Heart left ventricle (tissue), 16 donors: ENCODE measurements at regions not wholly inside any gene's neighbourhood (a gene's known extent, or its start where the extent isn't known, plus 50 kb on each side); places are given as distances from the start of the nearest gene placed in this dataset.

ENCODE experiments used
- ATAC-seq, 4 donors: fragments of 200-7000 bp; cut with Tn5 transposase; one replicate each; pipeline ENCODE4 v1.9.1; 2020 to 2022; ENCODE audit warnings: moderate library complexity in 4 of 4, mild to moderate bottlenecking in 3 of 4, moderate number of reproducible peaks in 1 of 4
- DNase-seq, 5 donors: peaks; one replicate each; pipeline ENCODE4 v3.0.0-alpha.2; 2020
- H3K27ac ChIP-seq, 12 donors: fragments of 200-600 bp; sonication (generic) in 4 of 12; one replicate each; pipeline versions ENCODE4 v1.5.0 to v1.8.0; 2016 to 2022; ENCODE audit warnings: mild to moderate bottlenecking in 2 of 12
- H3K27me3 ChIP-seq, 9 donors: fragments of 200-600 bp; sonication (generic) in 2 of 9; one replicate each; pipeline versions ENCODE4 v1.5.1 to v1.8.0; 2016 to 2022; ENCODE audit warnings: mild to moderate bottlenecking in 3 of 9
- H3K36me3 ChIP-seq, 9 donors: fragments of 200-600 bp; sonication (generic) in 2 of 9; one replicate each; pipeline versions ENCODE4 v1.5.0 to v1.8.0; 2018 to 2022; ENCODE audit warnings: mild to moderate bottlenecking in 2 of 9
- H3K4me1 ChIP-seq, 12 donors: fragments of 200-600 bp; sonication (generic) in 4 of 12; one replicate each; pipeline versions ENCODE4 v1.5.0 to v1.8.0; 2016 to 2022; ENCODE audit warnings: mild to moderate bottlenecking in 3 of 12
- H3K4me3 ChIP-seq, 12 donors: fragments of 200-600 bp; sonication (generic) in 4 of 12; one replicate each; pipeline versions ENCODE4 v1.5.0 to v1.8.0; 2017 to 2022; ENCODE audit warnings: mild to moderate bottlenecking in 9 of 12, moderate library complexity in 4 of 12
- H3K9me3 ChIP-seq, 12 donors: fragments of 200-600 bp; sonication (generic) in 4 of 12; one replicate each; pipeline versions ENCODE4 v1.5.0 to v1.8.0; 2016 to 2022; ENCODE audit warnings: mild to moderate bottlenecking in 1 of 12
- POLR2A ChIP-seq, 2 donors: fragments of 450-650 bp; IDR thresholded peaks; one replicate each; pipeline ENCODE4 v1.6.1; 2017; ENCODE audit warnings: antibody characterized with exemption in 2 of 2, mild to moderate bottlenecking in 2 of 2, moderate library complexity in 2 of 2
- WGBS, 4 donors: extraction: QIAGEN DNeasy Blood & Tissue Kit in 2 of 4; methylation state at CpG; one replicate each; pipeline versions ENCODE4 v1.1.5 to v1.1.7; 2013 to 2018; 5-methylcytosine and 5-hydroxymethylcytosine counted together
- intact Hi-C, 10 donors: fragments of 100-400 bp; cut with DNase I; formaldehyde crosslinking; loops; one replicate each; pipeline versions ENCODE4 v1.11.1 to v1.14.2; 2022
- TF ChIP-seq, protein P1 (sequence below), 12 donors: fragments of 200-600 bp; sonication (generic) in 4 of 12; IDR thresholded peaks; one replicate each; pipeline versions ENCODE4 v1.5.0 to v1.8.0; 2018 to 2022; ENCODE audit warnings: antibody characterized with exemption in 12 of 12, mild to moderate bottlenecking in 5 of 12
- donor health status: ischemic (EF 13 %, LVEDD 7.1; RV severe dilation, severe dysfunction).
- donor health status: healthy with polysubstance abuse.
- donor health status: DM: no; HTN: yes; CAD: no.
- donor health status: DM: no; HTN: no; CAD: no.
- donor health status: ischemic (EF 25% LVEDD 6.9; RV normal size, moderate dysfunction).
- donor health status: ischemic (EF 25% LVEDD 5.7; RV mildly dilated, moderate dysfunction).
- donor health status: healthy.
- donor health status: DM: yes; HTN: yes; CAD: no.
- donor health status: ischemic (EF 35%, LVEDD 5.7; RV mildly dilated, moderate dysfunction).
- donor health status: nonischemic (EF 11% LVEDD 7.7; RV severe dilation, severe dysfunction).
- donor health status: DM: yes; HTN: yes; CAD: no.
- donor health status: PGD.
- donor health status: ischemic (EF 29% LVEDD 5.4; RV normal size, mild dysfunction).
- donor health status: nonischemic (EF 23%, LVEDD 6.1; RV moderate dilation, normal function).

- H3K4me3 ChIP-seq: no peak overlapping the region
- DNase-seq (no peak), ATAC-seq (no peak)
- 59 to 64% (median 61%) methylated on average over 6 of the region's 6 CpGs for WGBS, 4 donors
- H3K27ac ChIP-seq: no peak overlapping the region
- intact Hi-C loops: loop anchor here in 9 of 10 donors (1.0 to 10.0 kb wide), 12 partner anchors 151 to 611 kb away; no protein-coding TSS in a partner anchor
- H3K36me3 ChIP-seq: no peaks in the 10 kb centered on the region
- TF ChIP-seq, protein P1, sequence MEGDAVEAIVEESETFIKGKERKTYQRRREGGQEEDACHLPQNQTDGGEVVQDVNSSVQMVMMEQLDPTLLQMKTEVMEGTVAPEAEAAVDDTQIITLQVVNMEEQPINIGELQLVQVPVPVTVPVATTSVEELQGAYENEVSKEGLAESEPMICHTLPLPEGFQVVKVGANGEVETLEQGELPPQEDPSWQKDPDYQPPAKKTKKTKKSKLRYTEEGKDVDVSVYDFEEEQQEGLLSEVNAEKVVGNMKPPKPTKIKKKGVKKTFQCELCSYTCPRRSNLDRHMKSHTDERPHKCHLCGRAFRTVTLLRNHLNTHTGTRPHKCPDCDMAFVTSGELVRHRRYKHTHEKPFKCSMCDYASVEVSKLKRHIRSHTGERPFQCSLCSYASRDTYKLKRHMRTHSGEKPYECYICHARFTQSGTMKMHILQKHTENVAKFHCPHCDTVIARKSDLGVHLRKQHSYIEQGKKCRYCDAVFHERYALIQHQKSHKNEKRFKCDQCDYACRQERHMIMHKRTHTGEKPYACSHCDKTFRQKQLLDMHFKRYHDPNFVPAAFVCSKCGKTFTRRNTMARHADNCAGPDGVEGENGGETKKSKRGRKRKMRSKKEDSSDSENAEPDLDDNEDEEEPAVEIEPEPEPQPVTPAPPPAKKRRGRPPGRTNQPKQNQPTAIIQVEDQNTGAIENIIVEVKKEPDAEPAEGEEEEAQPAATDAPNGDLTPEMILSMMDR (IDR thresholded peaks at IDR 0.05): no peak
- TF ChIP-seq POLR2A (IDR thresholded peaks at IDR 0.05): no peak
- H3K4me1 ChIP-seq: no peaks in the 10 kb centered on the region
- H3K9me3 ChIP-seq: no peaks in the 10 kb centered on the region
- peaks cover 0 to 34% (median 4%) of the 10 kb centered on the region in 9 donors for H3K27me3 ChIP-seq
Measured at GRCh38 chr11:131063638-131064037, 147.4 kb upstream of the SNX19 start.

DNA sequence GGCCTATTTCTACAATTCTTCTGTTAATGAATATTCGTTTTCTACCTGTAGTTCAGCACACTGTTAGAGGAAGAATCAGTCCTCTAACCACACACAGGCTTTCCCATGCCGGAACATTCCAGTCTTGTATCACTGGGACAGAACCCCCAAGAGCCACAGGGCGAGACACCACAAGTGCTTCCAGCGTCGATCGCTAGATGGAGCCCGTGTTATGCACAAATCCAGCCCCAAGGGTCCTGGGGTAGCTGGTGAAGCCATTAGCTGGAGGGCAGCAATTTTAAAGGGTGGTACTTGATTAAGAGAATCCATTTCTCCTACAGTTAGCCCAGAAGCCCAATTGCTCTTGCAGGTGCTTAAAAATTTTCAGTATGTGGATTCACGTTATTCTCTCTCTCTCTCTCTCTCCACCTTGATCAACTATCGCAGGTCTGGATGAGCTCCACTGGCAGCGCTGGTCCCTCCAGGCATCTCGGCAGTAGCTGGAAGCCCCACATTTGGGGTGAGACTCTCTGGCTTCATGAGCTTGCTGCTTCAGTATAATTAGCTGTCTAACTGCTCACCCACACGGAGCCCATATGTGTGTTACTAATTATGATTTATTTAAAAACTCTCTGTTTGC is 148.2 kb upstream of the SNX19 start:
- H3K4me1 ChIP-seq: no peaks in the 10 kb centered on the region
- H3K27me3 ChIP-seq: peaks cover 0 to 34% (median 5%) of the 10 kb centered on the region in 9 donors
- no peaks in the 10 kb centered on the region for H3K9me3 ChIP-seq
- 23 to 26% (median 24%) methylated on average over 12 of the region's 12 CpGs for WGBS, 4 donors
- intact Hi-C loops: loop anchor here in 9 of 10 donors (1.0 to 10.0 kb wide), 12 partner anchors 150 to 610 kb away; no protein-coding TSS in a partner anchor
- ATAC-seq (peak in 3 of 4 donors; percentile 53 to 83 (median 71)), DNase-seq (peak in 4 of 5 donors; percentile 20 to 49 (median 41))
- TF ChIP-seq, protein P1 (IDR thresholded peaks at IDR 0.05): peak; percentile 52 to 85 (median 74)
- no peak for TF ChIP-seq POLR2A (IDR thresholded peaks at IDR 0.05)
- H3K36me3 ChIP-seq: no peaks in the 10 kb centered on the region
- H3K4me3 ChIP-seq: no peak overlapping the region
- H3K27ac ChIP-seq: no peak overlapping the region

GRCh38 chr11:131065435-131066413 is 149.4 kb upstream of the SNX19 start:
- no peak for TF ChIP-seq POLR2A (IDR thresholded peaks at IDR 0.05)
- TF ChIP-seq, protein P1 (IDR thresholded peaks at IDR 0.05): no peak

GRCh38 chr11:131066551-131066950 is 150.3 kb upstream of the SNX19 start:
- WGBS, 4 donors: 58 to 70% (median 69%) methylated on average over 7 of the region's 7 CpGs
- no peak for ATAC-seq
- H3K27me3 ChIP-seq: peaks cover 0 to 44% (median 3%) of the 10 kb centered on the region in 9 donors
- DNase-seq: no peak
- H3K9me3 ChIP-seq: no peaks in the 10 kb centered on the region
- no peaks in the 10 kb centered on the region for H3K36me3 ChIP-seq
- no peak for TF ChIP-seq POLR2A (IDR thresholded peaks at IDR 0.05)
- TF ChIP-seq, protein P1 (IDR thresholded peaks at IDR 0.05): no peak
- intact Hi-C loops: loop anchor here in 6 of 10 donors (5.0 to 10.0 kb wide), 6 partner anchors 148 to 606 kb away; no protein-coding TSS in a partner anchor
- H3K4me3 ChIP-seq: no peak overlapping the region
- no peak overlapping the region for H3K27ac ChIP-seq
- H3K4me1 ChIP-seq: no peaks in the 10 kb centered on the region

More at GRCh38 chr11:131065435-131066413, 149.4 kb upstream of the SNX19 start:
- intact Hi-C loops: loop anchor here in 8 of 10 donors (1.0 to 10.0 kb wide), 12 partner anchors 149 to 609 kb away; no protein-coding TSS in a partner anchor
- ATAC-seq (no peak), DNase-seq (no peak)
- no peaks in the 10 kb centered on the region for H3K9me3 ChIP-seq
- H3K36me3 ChIP-seq: no peaks in the 10 kb centered on the region
- 62 to 69% (median 65%) methylated on average over 13 of the region's 13 CpGs for WGBS, 4 donors
- peaks cover 0 to 44% (median 6%) of the 10 kb centered on the region in 9 donors for H3K27me3 ChIP-seq
- H3K4me3 ChIP-seq: no peak overlapping the region
- H3K27ac ChIP-seq: no peak overlapping the region
- no peaks in the 10 kb centered on the region for H3K4me1 ChIP-seq
